GM19468 (cell line): ENCODE measurements at regions not wholly inside any gene's neighbourhood (a gene's known extent, or its start where the extent isn't known, plus 50 kb on each side); places are given as distances from the start of the nearest gene placed in this dataset.

Experiments
- ATAC-seq: cut with Tn5 transposase; IDR thresholded peaks from one replicate; pipeline ENCODE4 v1.9.1; 2021; ENCODE audit warnings: mild to moderate bottlenecking, moderate library complexity, moderate number of reproducible peaks; ENCODE audit not compliant: unreplicated experiment; ENCODE audit errors: extremely low read depth

GRCh38 chr12:115860619-115861018, 416.9 kb downstream of the MED13L start:
- ATAC-seq: no peak

GRCh38 chr12:115859231-115859630, 418.3 kb downstream of the MED13L start:
- ATAC-seq: no peak

GRCh38 chr12:115857923-115858322, 419.6 kb downstream of the MED13L start:
- no peak for ATAC-seq

GRCh38 chr12:115857160-115857920, 420.2 kb downstream of the MED13L start:
- no peak for ATAC-seq

GRCh38 chr12:115852054-115852453, 425.4 kb downstream of the MED13L start:
- no peak for ATAC-seq

- ATAC-seq: no peak
Measured at GRCh38 chr12:115850957-115851356, 426.5 kb downstream of the MED13L start.

- no peak for ATAC-seq
Measured at GRCh38 chr12:115849262-115849943, 428.1 kb downstream of the MED13L start.

GRCh38 chr12:115847398-115847797, 430.1 kb downstream of the MED13L start:
- ATAC-seq: no peak

- ATAC-seq: no peak
Measured at GRCh38 chr12:115846516-115846915, 431.0 kb downstream of the MED13L start.

GRCh38 chr12:115840159-115840558, 437.3 kb downstream of the MED13L start:
- no peak for ATAC-seq

- ATAC-seq: no peak
Measured at GRCh38 chr12:115838952-115839351, 438.5 kb downstream of the MED13L start.

GRCh38 chr12:115837220-115837619, 440.3 kb downstream of the MED13L start:
- ATAC-seq: no peak

GRCh38 chr12:115835445-115835844, 442.0 kb downstream of the MED13L start:
- no peak for ATAC-seq

- ATAC-seq: no peak
Measured at GRCh38 chr12:115833704-115834103, 443.8 kb downstream of the MED13L start.

GRCh38 chr12:115830633-115831032, 446.9 kb downstream of the MED13L start:
- no peak for ATAC-seq

- ATAC-seq: no peak
Measured at GRCh38 chr12:115830070-115830469, 447.4 kb downstream of the MED13L start.

GRCh38 chr12:115828168-115828567, 449.3 kb downstream of the MED13L start:
- no peak for ATAC-seq

GRCh38 chr12:115824936-115825602, 452.4 kb downstream of the MED13L start:
- ATAC-seq: no peak

GRCh38 chr12:115823635-115824034, 453.9 kb downstream of the MED13L start:
- ATAC-seq: no peak

- no peak for ATAC-seq
Measured at GRCh38 chr12:115820656-115821055, 456.8 kb downstream of the MED13L start.

- no peak for ATAC-seq
Measured at GRCh38 chr12:115818973-115819372, 458.5 kb downstream of the MED13L start.
